Right kidney (tissue), 1 donor: ENCODE measurements at regions not wholly inside any gene's neighbourhood (a gene's known extent, or its start where the extent isn't known, plus 50 kb on each side); places are given as distances from the start of the nearest gene placed in this dataset.

Source experiments
- DNase-seq: peaks from one replicate; pipeline ENCODE4 v3.0.0-alpha.2; 2016

- DNase-seq = no peak
These were observed 144.4 kb upstream of the FGGY start for GRCh38 chr1:59152511-59152910.

GRCh38 chr1:59154401-59154800 lies 142.5 kb upstream of the FGGY start:
- DNase-seq = no peak

- DNase-seq = no peak
These were observed 141.5 kb upstream of the FGGY start for GRCh38 chr1:59155351-59155750.

GRCh38 chr1:59156051-59156450 lies 140.8 kb upstream of the FGGY start:
- DNase-seq = no peak

- DNase-seq = no peak
These were observed 140.2 kb upstream of the FGGY start for GRCh38 chr1:59156526-59157199.

GRCh38 chr1:59158321-59158720 lies 138.6 kb upstream of the FGGY start:
- no peak for DNase-seq

- DNase-seq = no peak
These were observed 137.2 kb upstream of the FGGY start for GRCh38 chr1:59159557-59160203.

GRCh38 chr1:59161136-59161535 lies 135.8 kb upstream of the FGGY start:
- DNase-seq = no peak

GRCh38 chr1:59162665-59163064 lies 134.2 kb upstream of the FGGY start:
- DNase-seq = no peak

- no peak for DNase-seq
These were observed 133.4 kb upstream of the FGGY start for GRCh38 chr1:59163268-59164092.

GRCh38 chr1:59164371-59164770 lies 132.5 kb upstream of the FGGY start:
- no peak for DNase-seq

- no peak for DNase-seq
These were observed 131.5 kb upstream of the FGGY start for GRCh38 chr1:59165353-59165752.

- no peak for DNase-seq
These were observed 127.2 kb upstream of the FGGY start for GRCh38 chr1:59169703-59170102.

- DNase-seq = no peak
These were observed 126.2 kb upstream of the FGGY start for GRCh38 chr1:59170659-59171058.

- no peak for DNase-seq
These were observed 125.1 kb upstream of the FGGY start for GRCh38 chr1:59171788-59172187.

- DNase-seq = no peak
These were observed 124.2 kb upstream of the FGGY start for GRCh38 chr1:59172693-59173092.

- DNase-seq = no peak
These were observed 123.2 kb upstream of the FGGY start for GRCh38 chr1:59173721-59174120.

- no peak for DNase-seq
These were observed 120.4 kb upstream of the FGGY start for GRCh38 chr1:59176471-59176870.

GRCh38 chr1:59177756-59178155 lies 119.1 kb upstream of the FGGY start:
- no peak for DNase-seq

GRCh38 chr1:59178339-59179187 lies 118.3 kb upstream of the FGGY start:
- no peak for DNase-seq

GRCh38 chr1:59179673-59180072 lies 117.2 kb upstream of the FGGY start:
- DNase-seq = no peak

- no peak for DNase-seq
These were observed 116.2 kb upstream of the FGGY start for GRCh38 chr1:59180735-59181134.
